ENCODE measurements at regions not wholly inside any gene's neighbourhood (a gene's known extent, or its start where the extent isn't known, plus 50 kb on each side); places are given as distances from the start of the nearest gene placed in this dataset.

- TF ChIP-seq CTCF (conservative IDR thresholded peaks at IDR 0.05; ENCODE audit: low read length) (no peak), EZH2phosphoT487 (IDR thresholded peaks at IDR 0.05; ENCODE audit: borderline replicate concordance) (no peak)
Observed at GRCh38 chrX:147779173-147779572, 132.5 kb upstream of the FMR1 start.

Measured in Loucy (cell line).